SHP77 (cell line): ENCODE measurements at regions not wholly inside any gene's neighbourhood (a gene's known extent, or its start where the extent isn't known, plus 50 kb on each side); places are given as distances from the start of the nearest gene placed in this dataset.

Source experiments
- DNase-seq, 2 experiments: peaks; one replicate each; lab custom pipeline; 2025; lab: John Stamatoyannopoulos, UW

- no peak for DNase-seq
These were observed 909.9 kb upstream of the CHAC2 start for GRCh38 chr2:52857722-52858121.

GRCh38 chr2:52852006-52852405 is 915.6 kb upstream of the CHAC2 start:
- DNase-seq: no peak

GRCh38 chr2:52844701-52845423 is 922.7 kb upstream of the CHAC2 start:
- DNase-seq: no peak

GRCh38 chr2:52835909-52836308 is 931.7 kb upstream of the CHAC2 start:
- no peak for DNase-seq

GRCh38 chr2:52831216-52831615 is 936.4 kb upstream of the CHAC2 start:
- no peak for DNase-seq

- DNase-seq: no peak
These were observed 939.5 kb upstream of the CHAC2 start for GRCh38 chr2:52828112-52828511.

GRCh38 chr2:52821631-52822030 is 946.0 kb upstream of the CHAC2 start:
- no peak for DNase-seq

- DNase-seq: no peak
These were observed 948.6 kb upstream of the CHAC2 start for GRCh38 chr2:52818958-52819357.

GRCh38 chr2:52810460-52810859 is 957.1 kb upstream of the CHAC2 start:
- DNase-seq: no peak

- no peak for DNase-seq
These were observed 961.6 kb upstream of the CHAC2 start for GRCh38 chr2:52805901-52806410.

- DNase-seq: no peak
These were observed 973.0 kb upstream of the CHAC2 start for GRCh38 chr2:52794581-52794980.

- DNase-seq: no peak
These were observed 988.2 kb upstream of the CHAC2 start for GRCh38 chr2:52779446-52779845.

GRCh38 chr2:52776571-52776970 is 991.0 kb upstream of the CHAC2 start:
- DNase-seq: no peak

- no peak for DNase-seq
These were observed 991.9 kb upstream of the CHAC2 start for GRCh38 chr2:52775674-52776073.

GRCh38 chr2:52765735-52766134 is 1001.9 kb upstream of the CHAC2 start:
- DNase-seq: no peak

- DNase-seq: no peak
These were observed 1017.8 kb upstream of the CHAC2 start for GRCh38 chr2:52749764-52750163.

GRCh38 chr2:52745144-52745543 is 1022.5 kb upstream of the CHAC2 start:
- DNase-seq: no peak

- DNase-seq: no peak
These were observed 1034.7 kb upstream of the CHAC2 start for GRCh38 chr2:52732849-52733395.

- DNase-seq: no peak
These were observed 1043.0 kb upstream of the CHAC2 start for GRCh38 chr2:52724585-52724984.

- no peak for DNase-seq
These were observed 1049.8 kb upstream of the CHAC2 start for GRCh38 chr2:52717836-52718235.

GRCh38 chr2:52710810-52711618 is 1056.6 kb upstream of the CHAC2 start:
- no peak for DNase-seq

- DNase-seq: no peak
These were observed 1063.4 kb upstream of the CHAC2 start for GRCh38 chr2:52704251-52704650.

GRCh38 chr2:52703004-52703403 is 1064.6 kb upstream of the CHAC2 start:
- no peak for DNase-seq
